SH-SY5Y (cell line): ENCODE measurements at regions not wholly inside any gene's neighbourhood (a gene's known extent, or its start where the extent isn't known, plus 50 kb on each side); places are given as distances from the start of the nearest gene placed in this dataset.

Source experiments
- GATA2 ChIP-seq: IDR thresholded peaks from 2 replicates; pipeline ENCODE4 v1.6.1; 2011; ENCODE audit warnings: mild to moderate bottlenecking, low read depth, low read length
- GATA3 ChIP-seq: IDR thresholded peaks from 2 replicates; pipeline ENCODE4 v1.6.1; 2011; ENCODE audit warnings: low read depth, mild to moderate bottlenecking, low read length, moderate library complexity

GRCh38 chr1:239696317-239696716 is 309.9 kb downstream of the CHRM3 start:
- TF ChIP-seq GATA3, result no peak
- TF ChIP-seq GATA2, result no peak
